ENCODE measurements at regions not wholly inside any gene's neighbourhood (a gene's known extent, or its start where the extent isn't known, plus 50 kb on each side); places are given as distances from the start of the nearest gene placed in this dataset.

DNA sequence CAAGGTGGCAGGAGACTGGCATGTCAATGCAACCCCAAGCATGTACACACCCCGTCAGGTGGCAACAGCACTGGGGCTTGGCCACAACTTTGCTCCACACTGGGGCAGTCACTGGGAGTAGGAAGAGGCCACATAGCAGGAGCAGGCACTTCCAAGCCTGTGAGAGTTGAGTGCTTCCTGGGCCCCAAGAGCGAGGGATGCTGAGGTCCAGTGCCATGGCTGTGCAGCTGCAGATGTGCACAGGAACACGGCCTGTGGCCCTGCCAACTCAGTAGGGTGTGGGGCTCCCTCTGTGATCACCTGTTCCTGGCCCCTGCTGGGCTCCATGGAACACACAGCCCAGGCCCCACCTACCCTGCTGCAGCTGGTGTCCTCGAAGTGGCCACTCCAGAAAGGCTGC is 932.8 kb upstream of the SORCS1 start:
- TF ChIP-seq EZH2 (IDR thresholded peaks at IDR 0.05; ENCODE audit: insufficient read depth, poor library complexity, severe bottlenecking) (no peak), EZH2phosphoT487 (IDR thresholded peaks at IDR 0.05; ENCODE audit: insufficient read depth, low read depth) (no peak)

Measured in GM23248 (cell line).